Uterus (tissue), 3 donors: ENCODE measurements at regions not wholly inside any gene's neighbourhood (a gene's known extent, or its start where the extent isn't known, plus 50 kb on each side); places are given as distances from the start of the nearest gene placed in this dataset.

ENCODE experiments used
- DNase-seq, 2 donors: peaks; one replicate each; pipeline ENCODE4 v3.0.0-alpha.2; 2019 to 2020
- H3K27ac ChIP-seq, 2 donors: fragments of 200-600 bp; sonication (generic); 1 replicate in 1 of 2; 2 replicates in 1 of 2; pipeline ENCODE4 v1.5.1; 2016 to 2018
- H3K27me3 ChIP-seq, 2 donors: fragments of 200-600 bp; sonication (generic); one replicate each; pipeline ENCODE4 v1.5.1; 2018 to 2019; ENCODE audit warnings: control low read depth in 1 of 2
- H3K36me3 ChIP-seq, 2 donors: fragments of 200-600 bp; sonication (generic); one replicate each; pipeline ENCODE4 v1.5.1; 2019; ENCODE audit warnings: control low read depth in 1 of 2
- H3K4me1 ChIP-seq, 2 donors: fragments of 200-600 bp; sonication (generic); one replicate each; pipeline ENCODE4 v1.5.1; 2018 to 2019; ENCODE audit warnings: control low read depth in 1 of 2
- H3K4me3 ChIP-seq, 2 donors: fragments of 200-600 bp; sonication (generic); 1 replicate in 1 of 2; 2 replicates in 1 of 2; pipeline ENCODE4 v1.5.1; 2018 to 2019; ENCODE audit warnings: mild to moderate bottlenecking in 1 of 2
- H3K9me3 ChIP-seq, 2 donors: fragments of 200-600 bp; sonication (generic); one replicate each; pipeline ENCODE4 v1.5.1; 2019; ENCODE audit warnings: control low read depth in 1 of 2
- POLR2A ChIP-seq, 2 donors: fragments of 450-650 bp; IDR thresholded peaks; one replicate each; pipeline ENCODE4 v1.6.1; 2016; ENCODE audit warnings: antibody characterized with exemption in 2 of 2, mild to moderate bottlenecking in 1 of 2, moderate library complexity in 1 of 2
- intact Hi-C: fragments of 100-400 bp; cut with DNase I; formaldehyde crosslinking; loops from one replicate; pipeline ENCODE4 v1.15.1; 2023; ENCODE audit warnings: low total_unique reads
- TF ChIP-seq, protein P1 (sequence below), 4 experiments: fragments of 200-600 bp in 2 of 4; fragments of 450-650 bp in 2 of 4; sonication (generic) in 2 of 4; IDR thresholded peaks; one replicate each; pipeline ENCODE4 v1.5.1; 2016 to 2019; ENCODE audit warnings: antibody characterized with exemption in 4 of 4, mild to moderate bottlenecking in 2 of 4, moderate library complexity in 1 of 4
- donor health status: DM: yes; HTN: yes; CAD: no.

DNA sequence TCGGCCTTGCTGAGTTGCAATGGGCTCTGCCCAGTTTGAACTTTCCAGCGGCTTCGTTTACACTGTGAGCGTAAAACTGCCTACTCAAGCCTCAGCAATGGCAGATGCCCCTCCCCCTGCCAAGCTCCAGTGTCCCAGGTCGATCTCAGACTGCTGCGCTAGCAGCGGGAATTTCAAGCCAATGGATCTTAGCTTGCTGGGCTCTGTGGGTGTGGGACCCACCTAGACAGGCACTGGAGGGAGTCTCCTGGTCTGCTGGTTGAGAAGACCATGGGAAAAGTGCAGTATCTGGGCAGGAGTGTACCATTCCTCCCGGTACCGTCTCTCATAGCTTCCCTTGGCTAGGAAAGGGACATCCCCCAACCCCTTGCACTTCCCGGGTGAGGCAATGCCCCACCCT is 88.2 kb downstream of the KLHL28 start:
- Histone ChIP-seq H3K27ac (no peak overlapping the region), H3K36me3 (no peaks in the 10 kb centered on the region), H3K9me3 (no peaks in the 10 kb centered on the region), H3K4me3 (no peak overlapping the region), H3K4me1 (no peaks in the 10 kb centered on the region), H3K27me3 (no peaks in the 10 kb centered on the region)
- TF ChIP-seq, protein P1, sequence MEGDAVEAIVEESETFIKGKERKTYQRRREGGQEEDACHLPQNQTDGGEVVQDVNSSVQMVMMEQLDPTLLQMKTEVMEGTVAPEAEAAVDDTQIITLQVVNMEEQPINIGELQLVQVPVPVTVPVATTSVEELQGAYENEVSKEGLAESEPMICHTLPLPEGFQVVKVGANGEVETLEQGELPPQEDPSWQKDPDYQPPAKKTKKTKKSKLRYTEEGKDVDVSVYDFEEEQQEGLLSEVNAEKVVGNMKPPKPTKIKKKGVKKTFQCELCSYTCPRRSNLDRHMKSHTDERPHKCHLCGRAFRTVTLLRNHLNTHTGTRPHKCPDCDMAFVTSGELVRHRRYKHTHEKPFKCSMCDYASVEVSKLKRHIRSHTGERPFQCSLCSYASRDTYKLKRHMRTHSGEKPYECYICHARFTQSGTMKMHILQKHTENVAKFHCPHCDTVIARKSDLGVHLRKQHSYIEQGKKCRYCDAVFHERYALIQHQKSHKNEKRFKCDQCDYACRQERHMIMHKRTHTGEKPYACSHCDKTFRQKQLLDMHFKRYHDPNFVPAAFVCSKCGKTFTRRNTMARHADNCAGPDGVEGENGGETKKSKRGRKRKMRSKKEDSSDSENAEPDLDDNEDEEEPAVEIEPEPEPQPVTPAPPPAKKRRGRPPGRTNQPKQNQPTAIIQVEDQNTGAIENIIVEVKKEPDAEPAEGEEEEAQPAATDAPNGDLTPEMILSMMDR (IDR thresholded peaks at IDR 0.05), result no peak
- TF ChIP-seq POLR2A (IDR thresholded peaks at IDR 0.05), result no peak
- intact Hi-C loops, result no loop called here
- DNase-seq, result no peak

DNA sequence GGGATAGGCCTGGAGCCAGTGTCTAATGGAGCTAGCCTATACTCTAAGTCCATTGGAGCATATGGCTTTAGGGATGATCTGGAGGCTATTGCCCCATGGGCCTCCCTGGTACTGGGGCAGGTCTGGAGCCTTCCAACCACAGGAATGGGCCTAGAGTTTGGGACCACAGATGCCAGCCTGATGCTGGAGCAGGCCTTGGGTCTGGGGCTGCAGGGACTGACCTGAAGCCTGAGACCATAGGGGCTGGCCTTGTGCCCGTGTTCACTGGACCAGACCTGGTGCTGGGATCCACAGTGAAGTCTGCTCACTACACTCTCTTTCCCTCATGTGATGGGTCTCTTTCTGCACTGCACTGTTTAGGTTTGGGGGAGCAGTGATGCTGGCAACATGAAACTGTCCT is 95.0 kb downstream of the KLHL28 start:
- no peak for DNase-seq
- H3K4me3 ChIP-seq, result no peak overlapping the region
- TF ChIP-seq, protein P1 (IDR thresholded peaks at IDR 0.05), result no peak
- no peak for TF ChIP-seq POLR2A (IDR thresholded peaks at IDR 0.05)
- H3K4me1 ChIP-seq, result no peaks in the 10 kb centered on the region
- intact Hi-C loops, result no loop called here
- no peak overlapping the region for H3K27ac ChIP-seq
- no peaks in the 10 kb centered on the region for H3K27me3 ChIP-seq
- H3K9me3 ChIP-seq, result no peaks in the 10 kb centered on the region
- H3K36me3 ChIP-seq, result no peaks in the 10 kb centered on the region

DNA sequence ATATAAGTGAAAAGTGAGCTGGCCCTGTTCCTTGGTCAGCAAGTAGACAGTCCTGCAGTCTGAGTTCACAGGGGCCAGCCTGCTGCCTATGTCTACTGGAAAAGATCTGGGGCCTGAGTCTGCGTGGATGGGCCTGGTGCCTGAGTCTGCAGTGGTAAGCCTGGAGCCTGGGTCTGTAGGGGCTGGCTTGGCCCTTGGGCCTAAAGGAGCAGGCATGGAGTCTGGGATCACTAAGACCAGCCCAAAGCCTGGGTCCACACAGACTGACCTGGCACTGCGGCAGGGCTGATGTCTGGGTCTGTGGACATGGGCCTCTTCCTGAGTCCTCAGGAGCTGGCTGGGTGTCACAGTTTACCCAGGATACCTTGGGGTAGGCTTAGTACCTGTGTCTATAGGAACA is 95.4 kb downstream of the KLHL28 start:
- Histone ChIP-seq H3K27me3 (no peaks in the 10 kb centered on the region), H3K27ac (no peak overlapping the region), H3K4me3 (no peak overlapping the region), H3K9me3 (no peaks in the 10 kb centered on the region), H3K36me3 (no peaks in the 10 kb centered on the region), H3K4me1 (no peaks in the 10 kb centered on the region)
- no peak for DNase-seq
- TF ChIP-seq, protein P1 (IDR thresholded peaks at IDR 0.05), result no peak
- TF ChIP-seq POLR2A (IDR thresholded peaks at IDR 0.05), result no peak
- intact Hi-C loops, result no loop called here

DNA sequence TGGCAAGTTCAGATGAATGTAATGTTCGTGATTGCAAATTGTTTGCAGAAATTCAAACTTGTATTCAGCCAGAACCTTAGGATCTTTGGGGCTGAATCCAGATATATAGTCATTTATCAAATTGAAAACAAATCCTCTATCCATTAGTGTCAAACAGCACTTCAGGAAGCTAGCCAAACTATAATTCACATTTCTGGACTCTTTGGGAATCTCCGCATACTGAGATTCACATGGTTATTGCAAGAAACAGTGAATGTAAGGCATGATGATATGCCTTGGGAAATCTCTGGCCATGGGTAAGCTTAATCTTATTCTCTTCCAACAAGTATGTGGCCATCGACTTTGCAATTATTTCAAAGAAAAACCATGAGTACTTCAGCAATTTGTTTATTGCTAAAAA is 98.5 kb downstream of the KLHL28 start:
- Histone ChIP-seq H3K4me1 (no peaks in the 10 kb centered on the region), H3K9me3 (no peaks in the 10 kb centered on the region), H3K27me3 (no peaks in the 10 kb centered on the region), H3K4me3 (no peak overlapping the region), H3K36me3 (no peaks in the 10 kb centered on the region), H3K27ac (no peak overlapping the region)
- no peak for DNase-seq
- no peak for TF ChIP-seq POLR2A (IDR thresholded peaks at IDR 0.05)
- TF ChIP-seq, protein P1 (IDR thresholded peaks at IDR 0.05), result no peak
- intact Hi-C loops, result no loop called here

DNA sequence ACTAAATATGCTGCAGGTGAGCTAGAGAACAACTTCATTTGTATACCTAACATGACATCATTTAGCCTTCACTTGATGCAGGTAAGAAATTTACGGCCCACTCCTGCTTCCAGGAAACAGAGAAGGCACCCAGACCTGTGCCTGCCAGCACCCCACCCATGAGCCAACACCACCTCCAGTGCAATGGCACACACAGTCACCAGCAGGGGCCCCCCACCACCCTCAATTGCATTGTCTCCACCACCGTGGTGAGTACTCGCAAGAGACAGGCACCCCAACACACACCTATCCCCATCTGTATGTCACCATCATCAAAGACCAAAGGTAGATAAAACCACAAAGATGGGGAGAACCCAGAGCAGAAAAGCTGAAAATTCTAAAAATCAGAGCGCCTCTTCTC is 107.6 kb downstream of the KLHL28 start:
- TF ChIP-seq, protein P1 (IDR thresholded peaks at IDR 0.05), result no peak
- TF ChIP-seq POLR2A (IDR thresholded peaks at IDR 0.05), result no peak
- intact Hi-C loops, result no loop called here
- DNase-seq, result no peak
- H3K36me3 ChIP-seq, result no peaks in the 10 kb centered on the region
- no peaks in the 10 kb centered on the region for H3K9me3 ChIP-seq
- no peak overlapping the region for H3K27ac ChIP-seq
- no peaks in the 10 kb centered on the region for H3K4me1 ChIP-seq
- H3K4me3 ChIP-seq, result no peak overlapping the region
- H3K27me3 ChIP-seq, result no peaks in the 10 kb centered on the region
